NCI-H2107 treated with DMSO at 0.1 percent for 48 hours (cell line): ENCODE measurements at regions not wholly inside any gene's neighbourhood (a gene's known extent, or its start where the extent isn't known, plus 50 kb on each side); places are given as distances from the start of the nearest gene placed in this dataset.

Experiments
- DNase-seq: peaks from one replicate; lab custom pipeline; 2025; ENCODE audit not compliant: unreplicated experiment; lab: John Stamatoyannopoulos, UW

- no peak for DNase-seq
Observed at GRCh38 chr14:101495827-101496775, 65.2 kb upstream of the DIO3 start.

- DNase-seq: no peak
Observed at GRCh38 chr14:101496776-101497683, 64.3 kb upstream of the DIO3 start.

- DNase-seq: no peak
Observed at GRCh38 chr14:101497684-101498525, 63.4 kb upstream of the DIO3 start.

- no peak for DNase-seq
Observed at GRCh38 chr14:101498526-101498860, 62.8 kb upstream of the DIO3 start.

- no peak for DNase-seq
Observed at GRCh38 chr14:101499080-101499479, 62.2 kb upstream of the DIO3 start.

GRCh38 chr14:101499513-101499912 is 61.8 kb upstream of the DIO3 start:
- DNase-seq: no peak

GRCh38 chr14:101500061-101500460 is 61.2 kb upstream of the DIO3 start:
- no peak for DNase-seq

- no peak for DNase-seq
Observed at GRCh38 chr14:101500681-101501080, 60.6 kb upstream of the DIO3 start.

- no peak for DNase-seq
Observed at GRCh38 chr14:101501341-101501740, 60.0 kb upstream of the DIO3 start.

- no peak for DNase-seq
Observed at GRCh38 chr14:101501858-101502615, 59.3 kb upstream of the DIO3 start.

GRCh38 chr14:101502761-101503392 is 58.4 kb upstream of the DIO3 start:
- DNase-seq: no peak

- DNase-seq: no peak
Observed at GRCh38 chr14:101503431-101504095, 57.7 kb upstream of the DIO3 start.

GRCh38 chr14:101504096-101504948 is 57.0 kb upstream of the DIO3 start:
- no peak for DNase-seq

GRCh38 chr14:101505236-101505970 is 55.9 kb upstream of the DIO3 start:
- no peak for DNase-seq

- DNase-seq: no peak
Observed at GRCh38 chr14:101506211-101506925, 54.9 kb upstream of the DIO3 start.

GRCh38 chr14:101506926-101507835 is 54.1 kb upstream of the DIO3 start:
- DNase-seq: no peak
